BLaER1 treated with 17β-estradiol and CSF1 and Interleukin-3, amounts not matched to agents 10 nM and 100 nM (cell line): ENCODE measurements at regions not wholly inside any gene's neighbourhood (a gene's known extent, or its start where the extent isn't known, plus 50 kb on each side); places are given as distances from the start of the nearest gene placed in this dataset.
"Not testable (repeated sequence)": the region's sequence is repeated elsewhere in the genome, so short reads cannot be mapped to it uniquely, and the experiment has no call there.

Experiments
- H3K27ac ChIP-seq, 11 experiments: shearing (Covaris generic); formaldehyde crosslinking; 2 replicates each; pipeline ENCODE4 v1.8.1; 2022
- H3K27me3 ChIP-seq, 11 experiments: shearing (Covaris generic); formaldehyde crosslinking; 2 replicates each; pipeline ENCODE4 v1.8.1; 2022
- H3K36me3 ChIP-seq, 11 experiments: shearing (Covaris generic); formaldehyde crosslinking; 2 replicates each; pipeline ENCODE4 v1.8.1; 2022
- H3K4me1 ChIP-seq, 10 experiments: shearing (Covaris generic); formaldehyde crosslinking; 2 replicates each; pipeline ENCODE4 v1.8.1; 2022
- H3K4me2 ChIP-seq, 11 experiments: shearing (Covaris generic); formaldehyde crosslinking; 2 replicates each; pipeline ENCODE4 v1.8.1; 2022
- H3K4me3 ChIP-seq, 10 experiments: shearing (Covaris generic); formaldehyde crosslinking; 2 replicates each; pipeline ENCODE4 v1.8.1; 2022
- H3K9ac ChIP-seq, 11 experiments: shearing (Covaris generic); formaldehyde crosslinking; 2 replicates each; pipeline ENCODE4 v1.8.1; 2022
- H3K9me3 ChIP-seq, 11 experiments: shearing (Covaris generic); formaldehyde crosslinking; replicated peaks in 1 of 11; 2 replicates each; pipeline ENCODE4 v1.8.1; 2022
- H4K20me1 ChIP-seq, 11 experiments: shearing (Covaris generic); formaldehyde crosslinking; 2 replicates each; pipeline ENCODE4 v1.8.1; 2022
- Cebpa-rat ChIP-seq, 11 experiments: shearing (Covaris generic); IDR thresholded peaks; 2 replicates each; pipeline ENCODE4 v1.8.1; 2022

DNA sequence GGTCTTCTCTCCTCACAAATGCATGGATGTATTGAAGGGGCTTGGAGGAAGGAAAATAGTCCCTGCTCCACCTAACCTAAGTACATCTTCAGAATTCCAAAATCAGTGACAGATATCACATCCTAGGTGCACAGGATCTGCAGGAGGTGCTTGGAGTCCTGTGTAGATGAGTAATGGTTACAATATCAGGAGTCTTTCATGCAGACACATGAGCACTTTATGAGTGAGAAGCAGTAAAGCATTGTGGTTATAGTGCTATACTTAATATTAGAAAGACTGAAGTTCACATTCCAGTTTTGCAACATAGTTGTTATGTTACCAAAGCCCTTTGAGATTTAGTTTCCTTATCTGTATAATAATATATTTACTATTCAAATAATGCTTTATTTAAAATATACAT is 516.7 kb downstream of the NEBL start:
- no peak overlapping the region for H3K4me2 ChIP-seq
- peaks cover 18 to 32% (median 27%) of the 10 kb centered on the region in 11 experiments; a peak in 21 of 22 replicates for H3K9me3 ChIP-seq
- H4K20me1 ChIP-seq = no peaks in the 10 kb centered on the region
- no peak overlapping the region for H3K4me3 ChIP-seq
- H3K27me3 ChIP-seq = no peaks in the 10 kb centered on the region
- H3K36me3 ChIP-seq = no peaks in the 10 kb centered on the region
- H3K4me1 ChIP-seq = no peaks in the 10 kb centered on the region
- no peak for TF ChIP-seq Cebpa-rat (IDR thresholded peaks at IDR 0.05)
- no peak overlapping the region for H3K27ac ChIP-seq
- no peak overlapping the region for H3K9ac ChIP-seq

DNA sequence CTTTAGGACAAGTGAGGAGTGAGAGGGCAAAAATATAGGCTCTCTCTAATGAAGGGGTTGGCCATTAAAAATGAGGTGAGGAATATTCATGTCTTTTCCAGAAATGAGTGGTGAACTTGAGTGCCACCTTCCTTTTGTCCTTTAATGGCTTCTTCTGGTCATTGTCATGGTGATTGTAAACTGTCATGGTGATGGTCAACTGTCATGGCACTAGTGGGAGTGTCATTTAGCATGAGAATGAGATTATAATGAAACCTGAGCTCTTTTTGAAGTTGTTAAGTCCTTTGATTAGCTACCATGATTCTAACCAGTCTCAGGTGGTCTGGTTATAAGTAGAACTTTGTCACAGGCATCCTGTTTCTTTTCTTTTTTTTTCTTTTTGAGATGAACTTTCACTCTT is 524.4 kb downstream of the NEBL start:
- H3K36me3 ChIP-seq = no peaks in the 10 kb centered on the region
- peaks cover 0 to 21% (median 9%) of the 10 kb centered on the region in 10 experiments; a peak in 13 of 20 replicates for H3K4me1 ChIP-seq
- no peak overlapping the region for H3K9ac ChIP-seq
- H3K4me2 ChIP-seq = no peak overlapping the region
- peaks cover 4 to 18% (median 12%) of the 10 kb centered on the region in 11 experiments; a peak in 8 of 22 replicates for H3K9me3 ChIP-seq
- H3K4me3 ChIP-seq = no peak overlapping the region
- no peak for TF ChIP-seq Cebpa-rat (IDR thresholded peaks at IDR 0.05)
- no peaks in the 10 kb centered on the region for H3K27me3 ChIP-seq
- no peaks in the 10 kb centered on the region for H4K20me1 ChIP-seq
- no peak overlapping the region for H3K27ac ChIP-seq

DNA sequence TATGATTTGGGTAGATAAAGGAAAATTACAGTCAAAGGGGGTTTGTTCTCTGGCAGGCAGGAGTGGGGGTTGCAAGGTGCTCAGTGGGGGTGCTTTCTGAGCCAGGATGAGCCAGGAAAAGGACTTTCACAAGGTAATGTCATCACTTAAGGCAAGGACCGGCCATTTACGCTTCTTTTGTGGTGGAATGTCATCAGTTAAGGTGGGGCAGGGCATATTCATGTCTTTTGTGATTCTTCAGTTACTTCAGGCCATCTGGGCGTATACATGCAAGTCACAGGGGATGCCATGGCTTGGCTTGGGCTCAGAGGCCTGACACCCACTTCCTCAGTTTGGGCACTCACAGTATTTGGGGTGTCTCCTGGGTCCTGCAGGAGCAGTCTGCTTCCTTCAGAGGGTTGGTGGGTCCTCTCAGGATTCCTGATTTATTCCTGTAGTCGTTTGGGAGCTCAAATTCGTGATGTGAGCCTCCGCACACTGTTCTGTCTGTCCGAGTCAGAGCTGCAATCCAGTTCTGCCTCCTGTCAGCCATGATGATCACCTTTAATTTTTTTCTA is 526.1 kb downstream of the NEBL start:
- H3K36me3 ChIP-seq, H3K27ac ChIP-seq, H3K4me3 ChIP-seq, H4K20me1 ChIP-seq, H3K27me3 ChIP-seq, H3K9ac ChIP-seq: not testable (repeated sequence)
- Histone ChIP-seq H3K4me2 (peak overlapping the region in 2 of 11 experiments; percentile 43 to 51; a peak in 2 of 22 replicates), H3K9me3 (peaks cover 7 to 18% (median 12%) of the 10 kb centered on the region in 11 experiments; a peak in 9 of 22 replicates), H3K4me1 (peaks cover 0 to 21% (median 9%) of the 10 kb centered on the region in 10 experiments; a peak in 13 of 20 replicates)

DNA sequence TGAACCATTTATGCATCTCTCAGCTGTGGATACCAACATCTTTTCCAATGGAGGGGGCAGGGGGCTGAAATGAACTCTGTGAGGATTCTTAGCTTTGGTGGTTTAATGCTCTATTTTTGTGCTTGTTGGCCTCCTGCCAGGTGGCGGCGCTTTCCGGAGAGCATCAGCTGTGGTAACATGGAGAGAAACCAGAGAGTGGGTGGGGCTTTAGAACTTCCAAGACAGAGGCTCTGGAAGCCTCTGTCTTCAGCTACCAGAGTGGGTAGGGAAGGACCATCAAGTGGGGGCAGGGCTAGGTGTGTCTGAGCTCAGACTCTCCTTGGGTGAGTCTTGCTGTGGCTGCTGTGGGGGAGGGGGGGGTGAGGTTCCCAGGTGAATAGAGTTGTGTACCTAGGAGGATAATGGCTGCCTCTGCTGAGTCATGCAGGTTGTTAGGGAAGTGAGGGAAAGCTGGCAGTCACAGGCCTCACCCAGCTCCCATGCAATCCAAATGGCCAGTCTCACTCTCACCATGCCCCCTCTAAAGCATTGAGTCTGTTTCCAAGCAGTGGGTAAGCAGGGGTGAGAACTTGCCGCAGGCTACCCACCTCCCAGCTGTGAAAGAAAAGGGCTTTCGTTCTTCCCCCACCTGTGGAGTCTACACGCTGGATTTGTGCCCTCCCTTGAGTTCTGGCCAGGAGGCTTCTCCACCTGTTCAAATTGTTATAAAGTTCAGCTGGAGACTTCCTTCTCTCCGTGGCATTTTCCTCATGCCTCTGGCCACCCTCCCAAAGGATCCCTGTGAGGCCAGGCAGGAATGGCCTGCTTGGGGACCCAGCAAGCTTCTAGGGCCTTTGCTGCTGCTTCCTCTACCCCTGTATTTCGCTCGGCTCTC is 527.0 kb downstream of the NEBL start:
- Histone ChIP-seq H3K4me2 (peak overlapping the region in 10 of 11 experiments; percentile 11 to 51 (median 40); a peak in 17 of 22 replicates), H3K4me3 (no peak overlapping the region), H3K9me3 (peaks cover 8 to 19% (median 12%) of the 10 kb centered on the region in 11 experiments; a peak in 9 of 22 replicates), H3K27ac (peak overlapping the region in 4 of 11 experiments; percentile 10 to 46 (median 30); a peak in 7 of 22 replicates), H3K27me3 (no peaks in the 10 kb centered on the region), H3K36me3 (no peaks in the 10 kb centered on the region), H4K20me1 (no peaks in the 10 kb centered on the region), H3K9ac (no peak overlapping the region), H3K4me1 (peaks cover 0 to 21% (median 9%) of the 10 kb centered on the region in 10 experiments; a peak in 13 of 20 replicates)
- TF ChIP-seq Cebpa-rat (IDR thresholded peaks at IDR 0.05) = no peak

GRCh38 chr10:20363684-20364083 is 533.4 kb downstream of the NEBL start:
- no peaks in the 10 kb centered on the region for H3K27me3 ChIP-seq
- H3K27ac ChIP-seq = no peak overlapping the region
- H3K36me3 ChIP-seq = no peaks in the 10 kb centered on the region
- H3K4me2 ChIP-seq = no peak overlapping the region
- H3K4me1 ChIP-seq = no peaks in the 10 kb centered on the region; a peak in 1 of 20 replicates
- peaks cover 0 to 14% (median 5%) of the 10 kb centered on the region in 11 experiments; a peak in 4 of 22 replicates for H3K9me3 ChIP-seq
- H3K4me3 ChIP-seq = no peak overlapping the region
- H4K20me1 ChIP-seq = no peaks in the 10 kb centered on the region
- H3K9ac ChIP-seq = no peak overlapping the region
- TF ChIP-seq Cebpa-rat (IDR thresholded peaks at IDR 0.05) = no peak

DNA sequence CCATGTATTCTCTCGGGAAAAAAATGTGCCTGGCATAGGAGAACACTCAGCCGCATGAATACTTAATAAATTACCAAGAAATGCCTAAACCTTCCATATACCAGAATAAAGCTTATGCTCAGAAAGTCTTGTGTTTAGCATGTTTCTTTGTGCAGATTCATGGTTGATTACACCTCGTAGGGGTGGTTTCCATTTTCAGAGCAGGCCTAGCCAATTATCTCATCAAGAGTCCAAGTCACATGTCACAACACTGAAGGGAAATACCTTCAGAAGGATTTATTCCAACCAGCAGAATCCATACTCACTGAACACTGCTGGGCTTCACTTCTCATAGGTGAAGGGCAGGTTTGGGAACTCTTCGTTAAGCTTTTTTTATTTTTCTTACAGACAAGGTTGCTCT is 539.7 kb downstream of the PLXDC2 start:
- Histone ChIP-seq H3K27ac (no peak overlapping the region), H3K9me3 (peaks cover 0 to 9% (median 4%) of the 10 kb centered on the region in 11 experiments; a peak in 8 of 22 replicates)

GRCh38 chr10:20355011-20355410 is 538.8 kb downstream of the PLXDC2 start:
- H3K4me3 ChIP-seq = no peak overlapping the region
- peaks cover 0 to 9% (median 4%) of the 10 kb centered on the region in 11 experiments; a peak in 8 of 22 replicates for H3K9me3 ChIP-seq
- no peaks in the 10 kb centered on the region for H3K27me3 ChIP-seq
- no peaks in the 10 kb centered on the region for H3K4me1 ChIP-seq
- no peak for TF ChIP-seq Cebpa-rat (IDR thresholded peaks at IDR 0.05)
- no peaks in the 10 kb centered on the region for H4K20me1 ChIP-seq
- H3K4me2 ChIP-seq = no peak overlapping the region
- H3K9ac ChIP-seq = no peak overlapping the region
- no peaks in the 10 kb centered on the region for H3K36me3 ChIP-seq
- no peak overlapping the region for H3K27ac ChIP-seq

More for the DNA sequence above, 539.7 kb downstream of the PLXDC2 start:
- Histone ChIP-seq H4K20me1 (no peaks in the 10 kb centered on the region), H3K36me3 (no peaks in the 10 kb centered on the region), H3K9ac (no peak overlapping the region), H3K4me1 (no peaks in the 10 kb centered on the region), H3K4me2 (no peak overlapping the region), H3K27me3 (no peaks in the 10 kb centered on the region), H3K4me3 (no peak overlapping the region)
- TF ChIP-seq Cebpa-rat (IDR thresholded peaks at IDR 0.05) = no peak

DNA sequence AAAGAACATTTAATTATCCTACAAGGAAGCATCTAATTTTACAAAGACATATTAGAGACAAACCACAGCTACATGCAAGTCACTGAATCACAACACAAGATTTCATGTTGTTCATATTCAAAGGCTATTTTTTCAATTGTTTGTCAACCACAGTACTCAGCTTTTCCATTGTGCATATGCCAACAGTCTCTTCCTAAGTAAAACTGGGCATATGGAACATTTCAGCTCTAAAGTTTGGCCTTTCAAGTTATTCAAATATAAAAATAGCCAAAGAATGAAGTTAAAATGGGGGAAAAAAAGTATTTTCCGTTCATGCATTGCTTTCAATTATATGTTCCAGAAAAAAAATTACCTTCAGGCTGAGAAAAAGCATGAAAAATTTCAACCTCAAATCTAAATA is 537.9 kb downstream of the PLXDC2 start:
- no peak overlapping the region for H3K27ac ChIP-seq
- no peaks in the 10 kb centered on the region for H3K27me3 ChIP-seq
- no peak for TF ChIP-seq Cebpa-rat (IDR thresholded peaks at IDR 0.05)
- no peak overlapping the region for H3K9ac ChIP-seq
- H3K36me3 ChIP-seq = no peaks in the 10 kb centered on the region
- H3K4me2 ChIP-seq = no peak overlapping the region
- peaks cover 0 to 9% (median 4%) of the 10 kb centered on the region in 11 experiments; a peak in 8 of 22 replicates for H3K9me3 ChIP-seq
- no peaks in the 10 kb centered on the region for H4K20me1 ChIP-seq
- H3K4me1 ChIP-seq = no peaks in the 10 kb centered on the region
- no peak overlapping the region for H3K4me3 ChIP-seq

DNA sequence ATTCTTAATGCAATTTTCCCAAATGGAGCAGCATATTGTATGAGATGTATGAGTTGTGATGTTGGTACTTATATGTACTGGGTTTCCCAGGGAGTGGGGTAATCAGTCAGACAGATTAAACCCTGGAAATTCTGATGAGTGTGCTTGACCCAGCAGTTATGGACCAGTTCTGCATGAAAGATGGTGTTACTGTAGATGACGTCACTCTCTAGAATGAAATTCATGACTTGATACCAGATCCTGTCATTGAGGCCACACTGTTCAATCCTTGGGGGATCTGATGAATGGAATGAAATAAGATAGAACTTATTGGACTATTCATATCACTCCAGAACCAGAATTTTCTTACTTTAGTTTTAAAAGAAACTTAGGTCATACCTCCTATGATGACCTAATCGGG is 534.3 kb downstream of the PLXDC2 start:
- no peak overlapping the region for H3K4me3 ChIP-seq
- no peak for TF ChIP-seq Cebpa-rat (IDR thresholded peaks at IDR 0.05)

More for the DNA sequence above, 534.3 kb downstream of the PLXDC2 start:
- Histone ChIP-seq H3K27ac (no peak overlapping the region), H4K20me1 (no peaks in the 10 kb centered on the region), H3K4me1 (no peaks in the 10 kb centered on the region), H3K27me3 (no peaks in the 10 kb centered on the region), H3K36me3 (no peaks in the 10 kb centered on the region), H3K9ac (no peak overlapping the region), H3K4me2 (no peak overlapping the region), H3K9me3 (peaks cover 0 to 6% (median 4%) of the 10 kb centered on the region in 11 experiments; a peak in 8 of 22 replicates)
